ENCODE measurements at regions not wholly inside any gene's neighbourhood (a gene's known extent, or its start where the extent isn't known, plus 50 kb on each side); places are given as distances from the start of the nearest gene placed in this dataset.

- no peak for TF ChIP-seq PAX5 (IDR thresholded peaks at IDR 0.05; ENCODE audit: insufficient read depth, low read length, severe bottlenecking)
- TF ChIP-seq POLR2A (IDR thresholded peaks at IDR 0.05; ENCODE audit: low read depth, low read length), result no peak
- TF ChIP-seq POU2F2 (IDR thresholded peaks at IDR 0.05; ENCODE audit: low read depth, low read length), result no peak
- TF ChIP-seq POLR2AphosphoS5 (IDR thresholded peaks at IDR 0.05; ENCODE audit: low read depth, low read length), result no peak
- TF ChIP-seq TAF1 (IDR thresholded peaks at IDR 0.05; ENCODE audit: low read depth, low read length), result no peak
Measured at GRCh38 chr2:177124371-177124770, 88.2 kb upstream of the HNRNPA3 start.

Data from GM12891 (cell line).